SKM-1 treated with dmso at 0.1 percent for 144 hours (cell line): ENCODE measurements at regions not wholly inside any gene's neighbourhood (a gene's known extent, or its start where the extent isn't known, plus 50 kb on each side); places are given as distances from the start of the nearest gene placed in this dataset.

Experiments used
- DNase-seq: peaks from one replicate; lab custom pipeline; 2025; ENCODE audit not compliant: unreplicated experiment; lab: John Stamatoyannopoulos, UW

DNA sequence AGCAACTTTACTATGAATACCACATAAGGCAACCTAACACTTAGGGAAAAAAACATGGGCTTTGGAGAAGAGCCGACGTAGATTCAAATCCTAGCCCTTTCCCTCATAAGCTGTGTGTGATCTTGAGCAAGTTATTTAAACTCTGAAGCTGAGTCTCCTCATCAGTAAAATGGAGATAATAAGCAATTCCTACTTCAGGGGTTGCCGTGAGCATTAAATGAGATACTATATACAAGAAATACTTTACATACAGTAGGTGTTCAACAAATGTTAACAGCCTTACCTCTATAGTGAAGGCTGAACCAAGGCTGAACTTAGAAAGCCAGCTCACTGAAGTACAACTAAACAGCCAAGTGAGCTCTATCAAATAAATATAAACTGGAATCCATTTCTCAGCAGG is 146.2 kb upstream of the DKK2 start:
- DNase-seq = no peak

DNA sequence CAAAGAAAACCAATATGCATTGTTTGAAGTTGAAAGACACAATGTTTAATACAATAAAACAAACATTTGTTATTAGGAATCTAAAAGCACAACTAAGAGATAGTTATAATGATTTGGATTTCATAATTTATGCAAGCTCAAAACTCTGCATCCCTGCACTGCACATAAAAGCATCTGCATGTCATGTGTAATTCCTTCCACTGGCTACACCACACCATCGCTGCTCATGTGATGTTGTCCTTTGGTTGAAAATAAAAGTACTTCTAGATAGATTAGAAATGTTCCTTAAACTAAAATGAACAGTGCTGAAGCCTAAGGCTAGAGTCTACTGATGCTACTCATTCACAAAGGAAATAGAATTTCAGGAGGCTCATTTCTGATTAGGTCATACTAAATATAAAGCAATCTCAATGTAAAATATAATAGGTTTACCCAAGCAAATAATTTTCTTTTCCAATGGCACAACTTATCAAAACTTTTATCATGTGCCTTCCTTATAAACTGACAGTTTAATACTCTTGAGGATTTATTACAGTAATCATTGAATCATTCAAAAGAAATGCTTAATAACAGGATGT is 130.8 kb upstream of the DKK2 start:
- no peak for DNase-seq

DNA sequence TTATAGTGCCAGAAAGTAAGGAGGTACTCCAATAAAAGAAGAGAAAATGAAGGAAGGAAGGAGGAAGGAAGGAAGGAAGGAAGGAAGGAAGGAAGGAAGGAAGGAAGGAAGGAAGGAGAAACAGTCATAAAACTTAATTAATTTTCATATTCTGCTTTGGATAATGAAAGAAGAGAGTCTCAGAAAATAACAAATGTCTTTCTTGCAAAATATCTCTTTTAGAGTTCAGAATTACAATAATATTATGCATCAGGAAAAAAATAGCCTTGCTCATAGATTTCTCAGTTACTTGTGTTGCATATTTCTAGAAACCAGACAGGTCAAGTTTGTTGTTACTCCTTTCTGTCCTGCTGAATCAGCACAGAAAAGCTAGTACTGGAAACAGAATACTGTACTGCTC is 130.1 kb upstream of the DKK2 start:
- no peak for DNase-seq

DNA sequence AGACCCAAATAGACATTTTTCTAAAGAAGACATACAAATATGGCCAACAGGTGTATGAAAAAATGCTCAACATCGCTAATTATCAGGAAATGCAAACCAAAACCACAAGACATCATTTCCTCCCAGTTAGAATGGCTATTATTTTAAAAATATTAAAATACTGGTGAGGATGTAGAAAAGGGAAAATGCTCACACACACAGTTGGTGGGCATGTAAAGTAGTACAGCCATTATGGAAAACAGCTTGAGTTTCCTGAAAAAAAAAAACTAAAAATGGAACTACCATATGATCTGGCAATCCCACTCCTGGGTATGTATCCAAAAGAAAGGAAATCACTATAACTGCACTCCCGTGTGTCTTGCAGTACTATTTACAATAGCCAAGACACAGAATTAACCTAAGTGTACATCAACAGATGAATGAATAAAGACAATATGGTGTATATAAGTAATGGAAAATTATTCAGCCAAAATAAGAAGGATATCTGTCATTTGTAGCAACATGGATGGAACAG is 128.9 kb upstream of the DKK2 start:
- no peak for DNase-seq

DNA sequence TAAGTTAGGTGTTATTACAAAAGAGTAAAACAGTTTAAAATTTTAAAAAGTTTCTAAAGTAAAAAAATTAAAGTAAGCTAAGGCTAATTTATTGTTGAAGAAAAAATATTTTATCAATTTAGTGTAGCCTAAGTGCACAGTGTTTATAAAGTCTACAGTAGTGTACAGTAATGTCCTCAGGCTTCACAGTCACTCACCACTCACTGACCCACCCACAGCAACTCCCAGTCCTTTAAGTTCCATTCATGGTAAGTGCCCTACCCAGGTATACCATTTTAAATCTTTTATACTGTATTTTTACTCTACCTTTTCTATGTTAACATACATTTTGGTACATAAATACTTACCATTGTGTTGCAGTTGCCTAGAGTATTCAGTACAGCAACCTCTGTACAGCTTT is 120.3 kb upstream of the DKK2 start:
- DNase-seq = no peak

DNA sequence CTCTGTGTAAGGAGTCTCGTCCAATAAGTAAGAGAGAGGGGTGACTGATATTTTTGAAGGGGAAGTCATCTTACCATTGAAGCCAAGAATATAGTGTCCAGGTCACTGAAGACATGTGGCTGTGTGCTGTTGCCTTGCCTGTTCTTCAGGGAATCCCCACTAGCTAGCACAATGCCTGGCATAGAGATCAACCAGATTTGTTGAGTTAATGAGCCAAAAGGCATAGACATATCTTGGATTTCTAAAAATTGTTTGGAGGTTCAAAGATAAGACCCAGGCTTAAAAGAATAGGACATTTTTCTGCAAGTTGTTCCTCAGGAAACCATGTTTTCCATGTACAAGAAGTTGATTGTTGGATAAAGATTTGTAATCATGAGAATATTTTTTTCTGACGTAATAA is 119.3 kb upstream of the DKK2 start:
- DNase-seq = no peak

DNA sequence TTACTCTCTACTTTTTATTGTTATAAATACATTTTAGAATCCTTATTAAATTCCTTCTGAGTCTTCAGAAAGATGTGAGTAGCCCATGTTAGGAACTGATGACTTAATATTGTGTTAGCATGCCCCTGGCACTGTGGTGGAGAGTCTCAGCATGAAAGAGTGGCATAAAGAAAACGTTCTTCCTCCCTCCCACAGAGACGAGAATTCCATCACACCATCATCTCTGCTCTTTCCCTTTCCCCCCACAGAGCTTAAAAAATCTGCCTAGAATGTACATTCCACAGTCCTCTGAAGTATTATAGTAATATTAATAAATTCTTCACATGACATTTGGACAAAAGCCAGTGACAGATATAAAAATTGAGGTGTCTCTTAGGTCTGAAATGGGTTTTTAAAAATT is 117.8 kb upstream of the DKK2 start:
- DNase-seq = no peak

DNA sequence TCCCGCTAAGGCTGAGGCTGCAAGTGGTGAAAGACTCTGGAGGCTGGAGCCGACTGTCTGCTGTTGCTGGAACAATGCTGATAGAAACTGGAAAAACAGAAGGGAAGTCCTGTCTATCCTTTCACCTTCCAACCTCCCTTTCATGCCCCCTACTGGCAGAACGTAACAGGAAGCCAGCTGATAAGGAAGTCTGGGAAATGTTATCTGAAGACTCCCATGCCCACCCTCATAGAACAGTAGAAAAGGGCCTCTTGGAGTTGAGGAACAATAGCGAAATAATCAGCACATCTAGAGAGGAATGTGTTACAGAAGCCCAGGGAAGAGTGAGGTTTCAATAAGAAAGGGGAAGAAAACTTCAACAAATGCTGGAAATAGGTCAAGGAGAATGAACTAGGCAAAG is 117.1 kb upstream of the DKK2 start:
- DNase-seq = no peak

DNA sequence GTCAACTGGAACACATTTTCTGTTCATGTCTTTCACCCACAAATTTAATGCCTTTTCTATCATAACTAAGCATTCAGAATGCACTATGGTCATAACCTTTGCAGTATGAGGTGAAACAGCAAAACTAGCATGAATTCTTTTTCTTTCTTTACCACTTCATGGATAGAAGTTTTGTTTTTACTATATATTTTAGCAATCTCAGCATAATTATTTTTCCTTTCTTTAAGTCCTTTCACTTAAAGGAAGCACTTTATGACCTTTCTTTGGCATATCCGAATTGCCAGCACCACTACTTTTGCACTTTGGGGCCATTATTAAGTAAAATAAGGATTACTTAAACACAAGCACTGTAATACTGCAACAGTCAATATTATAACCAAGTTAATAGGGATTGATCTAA is 115.1 kb upstream of the DKK2 start:
- DNase-seq = no peak

DNA sequence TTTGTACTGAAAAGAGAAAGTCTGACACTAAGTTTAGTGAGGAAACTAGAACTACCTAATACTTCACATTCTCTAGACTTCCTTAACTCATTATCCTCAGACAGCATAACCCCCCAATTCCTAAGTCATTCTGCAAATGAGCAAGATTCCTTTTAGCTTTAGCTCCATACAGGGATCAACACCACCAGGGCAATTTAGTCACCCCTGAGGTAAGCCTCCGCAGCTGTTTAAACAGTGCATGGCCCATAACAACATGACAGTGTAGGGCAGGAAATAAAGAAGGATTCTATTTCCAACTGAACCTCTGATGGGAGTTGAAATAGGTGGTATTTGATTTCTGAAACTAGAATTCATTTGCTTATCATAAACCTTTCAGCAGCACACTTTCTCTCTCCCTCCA is 112.8 kb upstream of the DKK2 start:
- DNase-seq = no peak

DNA sequence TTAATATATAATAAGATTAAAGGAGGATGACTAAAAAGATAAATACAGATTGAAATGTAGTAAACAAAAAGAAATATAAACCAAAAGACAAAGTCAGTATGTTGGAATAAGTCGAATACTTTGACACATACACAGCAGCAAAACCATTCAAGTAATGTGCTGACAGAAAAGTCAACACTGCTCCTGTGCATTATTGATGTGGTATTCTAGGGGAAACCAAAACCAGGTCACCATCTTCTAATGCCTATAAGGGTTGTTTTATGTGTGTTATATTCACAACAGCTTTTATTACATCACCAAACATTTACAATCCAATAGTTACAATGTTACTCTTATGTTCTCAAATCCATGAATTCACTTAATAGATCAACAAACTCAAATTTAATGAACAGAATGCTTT is 111.8 kb upstream of the DKK2 start:
- DNase-seq = no peak

DNA sequence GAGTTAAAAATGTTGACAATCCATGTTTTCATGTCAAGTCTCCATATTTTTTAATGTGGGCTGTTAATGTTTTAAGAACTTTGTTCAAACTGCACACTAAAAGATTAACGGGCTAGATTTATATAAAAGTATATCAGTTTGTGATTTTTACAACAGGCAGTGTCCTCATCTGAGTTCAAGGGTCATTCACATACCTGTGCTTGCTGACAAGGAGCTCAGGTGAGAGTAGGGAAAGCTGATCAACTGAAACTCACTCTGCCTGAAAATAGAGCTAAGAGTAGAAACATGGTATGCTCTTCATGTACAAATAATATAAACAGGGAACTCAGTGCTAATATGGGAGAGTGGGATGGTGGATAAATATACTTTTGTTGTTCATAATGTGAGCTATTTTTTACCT is 102.3 kb upstream of the DKK2 start:
- no peak for DNase-seq

DNA sequence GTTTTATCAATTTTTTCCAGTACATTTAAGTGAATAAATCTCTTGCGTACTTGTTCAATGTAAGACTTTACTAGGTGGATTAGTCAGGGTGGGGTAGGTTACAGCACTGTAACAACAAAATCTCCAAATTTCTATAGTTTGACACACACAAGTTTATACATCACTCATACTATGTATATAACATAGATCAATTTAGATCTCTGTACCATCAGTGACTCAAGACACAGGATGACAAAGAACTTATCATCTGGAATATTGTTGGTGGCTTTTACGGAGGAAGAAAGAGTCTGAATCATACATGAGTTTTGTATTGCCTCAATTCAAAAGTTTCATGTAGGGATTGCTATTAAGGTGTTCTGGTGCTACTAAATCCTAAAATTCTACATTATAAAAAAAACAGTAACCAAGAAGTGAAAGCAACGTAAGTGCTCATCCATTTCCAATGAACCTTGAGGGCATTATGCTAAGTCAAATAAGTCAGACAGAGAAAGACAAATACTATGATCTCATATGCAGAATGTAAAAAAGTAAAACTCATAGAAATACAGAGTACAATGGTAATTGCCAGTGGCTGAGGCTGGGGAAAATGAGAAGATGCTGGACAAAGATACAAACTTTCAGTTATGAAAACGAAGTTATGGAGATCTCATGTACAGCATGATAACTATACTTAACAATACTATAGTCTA is 98.0 kb upstream of the DKK2 start:
- DNase-seq = no peak

DNA sequence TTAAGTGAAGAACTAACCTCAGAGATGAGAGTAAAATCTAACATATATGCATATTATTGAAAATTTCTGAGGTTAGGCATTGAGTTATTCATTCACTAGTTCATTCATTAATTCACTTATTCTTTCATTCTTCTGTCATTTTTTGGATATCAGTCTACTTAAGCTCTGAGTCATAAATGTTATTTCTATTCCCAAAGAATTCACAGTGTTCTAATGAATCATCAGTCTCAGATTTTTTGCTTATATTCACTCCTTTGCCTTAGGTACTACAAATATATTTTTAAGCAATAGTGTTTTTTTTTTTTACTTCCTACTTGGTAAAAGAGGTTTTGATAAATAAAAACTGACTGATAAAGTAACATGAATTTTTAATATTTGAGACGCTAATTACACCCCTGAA is 95.2 kb upstream of the DKK2 start:
- DNase-seq = no peak

DNA sequence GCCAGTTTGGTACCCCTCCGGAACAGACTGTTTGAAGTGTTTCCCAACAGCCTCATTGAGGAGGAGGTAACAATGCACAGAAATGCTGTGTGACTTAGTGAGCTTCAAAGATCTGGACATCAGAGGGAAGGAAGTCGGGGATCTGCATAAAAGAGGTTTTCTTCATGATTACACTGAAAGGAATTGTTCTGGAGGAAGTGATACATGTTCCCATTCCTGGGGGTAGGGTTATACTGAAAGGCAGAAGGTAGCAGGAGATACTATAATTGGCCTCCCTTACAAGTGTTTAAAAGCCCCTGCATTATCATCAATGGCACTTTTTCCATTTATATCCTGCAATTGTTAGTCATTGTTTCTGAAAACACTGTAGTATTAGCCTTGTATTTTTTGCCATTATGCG is 94.0 kb upstream of the DKK2 start:
- no peak for DNase-seq

DNA sequence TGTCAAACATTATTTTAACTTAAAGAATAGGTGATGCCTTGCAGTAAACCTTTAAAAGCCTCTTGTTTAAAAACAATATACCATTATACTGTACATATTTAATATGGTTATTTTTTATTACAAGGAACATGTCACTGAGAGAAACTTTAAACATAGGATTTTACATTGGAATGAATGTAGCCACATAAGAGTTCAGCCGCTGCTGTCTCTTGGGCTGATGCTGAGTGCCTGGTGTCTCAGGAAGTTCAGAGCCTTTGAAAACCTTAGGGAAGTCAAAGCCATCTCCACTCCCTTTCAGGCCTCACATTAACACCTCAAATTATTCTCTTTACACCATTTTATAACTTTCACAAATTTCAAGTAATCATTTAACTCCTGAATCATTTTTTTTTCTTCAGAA is 93.5 kb upstream of the DKK2 start:
- no peak for DNase-seq

DNA sequence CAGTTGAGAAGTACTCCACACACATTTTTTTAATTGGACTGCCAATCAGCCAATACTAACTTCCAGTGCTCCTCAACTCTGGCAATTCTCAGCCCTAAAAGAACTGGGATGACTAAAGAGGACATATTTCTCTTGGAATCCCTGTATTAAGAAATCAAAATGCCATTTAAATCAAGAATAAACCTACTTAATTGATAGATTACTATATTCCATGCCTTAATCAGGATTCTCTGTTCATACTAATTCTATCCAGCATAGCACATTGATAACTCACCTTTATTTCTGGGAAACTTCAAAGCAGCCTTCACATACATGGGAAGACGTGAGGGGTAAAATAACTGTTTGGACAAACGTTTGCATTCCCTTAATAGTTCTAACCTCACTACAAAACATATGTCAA is 93.0 kb upstream of the DKK2 start:
- no peak for DNase-seq

DNA sequence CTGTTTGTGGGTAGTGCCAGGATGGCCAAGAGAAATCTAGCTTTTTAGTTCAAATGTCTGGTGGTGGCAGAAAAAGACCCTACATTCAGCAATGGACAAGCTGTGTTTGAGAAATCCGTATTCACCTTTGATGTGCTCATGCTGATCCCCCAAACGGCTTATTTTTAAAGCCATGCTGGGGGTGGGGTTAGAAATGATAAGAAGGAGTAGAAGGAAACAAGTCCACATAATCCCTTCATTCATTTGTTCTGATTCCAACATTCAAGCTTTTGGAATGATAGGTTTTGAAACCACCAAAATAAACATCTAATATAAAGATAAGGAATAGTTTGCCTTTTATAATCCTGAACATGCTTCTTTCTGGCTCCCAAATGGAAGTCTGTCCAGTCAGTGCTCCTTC is 92.0 kb upstream of the DKK2 start:
- DNase-seq = no peak

DNA sequence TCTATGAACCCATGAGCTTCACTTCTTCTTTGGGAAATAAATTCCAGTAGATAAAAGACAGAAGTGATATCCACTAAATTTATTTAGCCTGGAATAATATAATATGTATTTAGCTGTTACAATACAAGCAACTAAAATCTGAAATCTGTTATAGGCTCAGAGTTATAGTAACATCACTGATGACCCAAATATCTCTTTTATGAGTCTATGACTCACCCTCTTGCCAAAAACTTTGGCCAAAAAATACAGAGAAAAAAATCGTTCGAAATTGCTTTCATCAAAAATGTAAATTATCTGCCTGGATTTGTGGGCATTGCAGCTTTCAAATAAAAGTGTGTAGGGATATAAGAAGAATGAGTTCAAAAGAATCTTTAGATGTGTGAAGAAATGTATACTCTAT is 89.4 kb upstream of the DKK2 start:
- DNase-seq = no peak

DNA sequence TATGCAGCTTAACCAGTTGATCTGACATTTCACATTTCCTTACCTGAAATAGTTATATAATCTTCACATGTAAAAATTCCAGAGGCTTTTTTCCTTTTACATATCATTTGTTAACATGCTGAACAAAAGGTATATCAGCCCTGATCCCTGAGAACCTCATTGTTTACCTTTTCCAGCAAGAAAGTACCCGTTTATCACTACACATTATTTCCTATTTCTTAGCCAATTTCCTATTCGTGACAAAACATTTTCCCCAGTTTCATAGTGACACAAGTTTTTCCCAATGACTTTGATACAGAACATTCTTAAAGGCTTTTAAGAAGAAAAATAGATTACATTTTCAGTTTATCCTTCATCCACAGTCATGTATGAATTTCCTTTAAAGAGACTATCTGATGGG is 86.6 kb upstream of the DKK2 start:
- DNase-seq = no peak

DNA sequence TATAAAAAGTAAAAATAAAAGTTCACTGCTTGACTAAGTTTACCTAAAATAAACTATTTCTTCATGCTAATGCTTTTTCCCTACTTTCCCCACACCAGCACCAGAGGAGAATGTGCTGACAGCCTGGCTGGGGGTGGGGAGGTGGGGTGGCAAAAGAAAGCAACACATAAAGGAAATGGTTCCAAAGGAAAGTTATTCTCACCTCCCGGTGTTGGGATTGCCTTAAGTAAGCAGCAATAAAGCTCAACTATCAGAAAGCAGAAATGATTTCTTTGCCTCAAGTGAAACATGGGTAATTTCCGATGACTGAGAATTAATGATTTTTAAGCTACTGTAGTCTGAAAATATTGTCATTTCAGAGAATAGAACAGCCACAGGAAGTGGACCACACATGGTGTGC is 84.5 kb upstream of the DKK2 start:
- no peak for DNase-seq

DNA sequence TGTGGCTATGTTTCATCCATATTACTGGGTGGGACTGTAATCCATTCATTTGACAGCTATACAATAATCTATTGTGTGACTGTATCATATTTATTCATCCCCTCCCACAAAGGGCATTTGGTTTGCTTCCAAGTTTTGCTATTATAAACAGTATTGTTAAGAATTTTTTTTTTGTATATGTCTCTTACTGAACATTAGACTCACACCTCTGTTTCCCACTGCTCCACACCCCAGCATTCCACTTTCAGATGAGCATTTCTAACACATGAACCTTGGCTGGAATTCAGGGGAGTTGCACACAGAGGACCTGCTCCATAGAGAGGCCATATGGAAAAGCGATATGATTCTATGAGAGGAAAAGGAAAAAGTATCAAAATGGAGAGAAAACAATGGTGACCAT is 81.6 kb upstream of the DKK2 start:
- DNase-seq = no peak

DNA sequence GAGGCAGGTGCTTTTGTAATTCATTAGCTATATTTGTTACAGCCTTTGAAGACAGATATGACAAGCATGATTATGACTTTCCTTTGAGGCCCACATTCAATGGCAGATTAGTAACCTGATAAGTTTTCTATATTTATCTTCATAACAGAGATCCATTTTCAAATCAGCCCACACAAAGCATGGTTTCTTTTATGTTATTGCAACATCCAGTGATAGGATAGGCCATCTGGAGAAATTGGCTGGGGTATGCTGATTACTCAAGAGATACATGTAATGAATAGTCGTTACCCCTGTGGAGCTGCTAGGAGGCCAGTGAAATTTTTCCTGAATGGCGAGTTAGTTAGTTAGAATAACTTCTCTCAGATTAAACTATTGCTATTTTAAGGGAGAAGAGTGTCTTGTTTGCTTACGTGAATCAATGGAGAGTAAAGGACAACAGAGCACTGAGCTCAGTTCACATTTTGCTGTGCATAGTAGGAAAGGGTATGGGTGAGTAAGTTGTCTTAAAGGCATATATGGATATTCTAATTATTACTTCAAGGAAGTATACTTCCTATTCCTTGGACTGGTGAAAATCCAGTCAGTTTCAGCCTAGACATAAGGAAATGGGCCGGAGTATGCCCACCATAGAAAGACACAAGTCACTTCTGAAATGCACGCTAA is 79.2 kb upstream of the DKK2 start:
- DNase-seq = no peak
